Endothelial cell (in vitro differentiated cells): ENCODE measurements at regions not wholly inside any gene's neighbourhood (a gene's known extent, or its start where the extent isn't known, plus 50 kb on each side); places are given as distances from the start of the nearest gene placed in this dataset.

Experiments
- DNase-seq: peaks from one replicate; pipeline ENCODE4 v3.0.0; 2021; ENCODE audit warnings: low spot score
- H3K27ac Mint-ChIP-seq: one replicate; pipeline ENCODE4 v1.8.0; 2021; ENCODE audit warnings: mixed read lengths, inconsistent platforms; ENCODE audit not compliant: unreplicated experiment
- H3K27me3 Mint-ChIP-seq: one replicate; pipeline ENCODE4 v1.8.0; 2021; ENCODE audit warnings: mild to moderate bottlenecking, moderate library complexity, mixed read lengths, inconsistent platforms; ENCODE audit not compliant: unreplicated experiment
- H3K36me3 Mint-ChIP-seq: one replicate; pipeline ENCODE4 v1.8.0; 2021; ENCODE audit warnings: mild to moderate bottlenecking, low read depth, mixed read lengths, inconsistent platforms; ENCODE audit not compliant: unreplicated experiment
- H3K4me1 Mint-ChIP-seq: one replicate; pipeline ENCODE4 v1.8.0; 2021; ENCODE audit warnings: mild to moderate bottlenecking, mixed read lengths, inconsistent platforms; ENCODE audit not compliant: unreplicated experiment
- H3K4me3 Mint-ChIP-seq: one replicate; pipeline ENCODE4 v1.8.0; 2021; ENCODE audit warnings: mild to moderate bottlenecking, mixed read lengths, inconsistent platforms; ENCODE audit not compliant: unreplicated experiment
- H3K9me3 Mint-ChIP-seq: one replicate; pipeline ENCODE4 v1.8.0; 2021; ENCODE audit warnings: mixed read lengths, inconsistent platforms; ENCODE audit not compliant: unreplicated experiment
- CTCF ChIP-seq: fragments of 200-600 bp; sonication (generic); IDR thresholded peaks from one replicate; pipeline ENCODE4 v1.5.0; 2021; ENCODE audit warnings: antibody characterized with exemption; ENCODE audit not compliant: unreplicated experiment

DNA sequence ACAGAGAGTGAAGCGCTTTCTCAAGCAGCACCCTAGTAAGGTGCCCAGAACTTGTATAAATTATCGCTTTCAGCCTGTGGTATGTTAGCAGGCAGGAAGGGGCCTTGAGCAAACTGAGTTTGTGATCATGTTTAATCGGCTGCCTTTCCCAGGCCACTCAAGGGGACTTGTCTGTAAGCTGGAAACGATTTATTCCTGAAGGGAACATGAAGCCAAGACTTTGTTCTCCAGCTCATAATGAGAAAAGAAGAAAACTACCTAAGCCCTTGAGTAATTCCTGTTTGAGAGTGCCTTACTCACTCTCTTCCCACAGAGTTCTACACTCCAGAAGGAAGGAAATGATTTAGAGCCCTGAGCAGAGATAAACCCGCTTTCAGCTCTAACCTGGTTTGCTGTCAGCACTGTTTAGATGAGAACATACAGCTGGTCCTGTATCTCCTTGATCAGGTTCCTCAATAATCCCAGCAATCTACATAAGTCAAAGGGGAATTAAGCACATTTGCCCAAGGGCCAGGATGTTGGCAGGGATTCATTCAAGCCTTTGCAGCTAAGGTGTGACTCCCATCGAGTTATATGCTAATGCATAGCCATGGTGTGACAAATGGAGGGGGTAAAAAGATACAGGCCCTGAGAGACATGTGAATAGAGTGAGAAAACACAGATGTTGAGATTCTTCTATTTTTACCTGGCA, 187.7 kb upstream of the SLC24A5 start:
- TF ChIP-seq CTCF: no peak
- DNase-seq: no peak
- H3K36me3 Mint-ChIP-seq: no peaks in the 10 kb centered on the region
- H3K4me3 Mint-ChIP-seq: no peak overlapping the region
- no peak overlapping the region for H3K27ac Mint-ChIP-seq
- H3K4me1 Mint-ChIP-seq: peaks cover 19% of the 10 kb centered on the region
- H3K9me3 Mint-ChIP-seq: no peaks in the 10 kb centered on the region
- peaks cover 6% of the 10 kb centered on the region for H3K27me3 Mint-ChIP-seq

DNA sequence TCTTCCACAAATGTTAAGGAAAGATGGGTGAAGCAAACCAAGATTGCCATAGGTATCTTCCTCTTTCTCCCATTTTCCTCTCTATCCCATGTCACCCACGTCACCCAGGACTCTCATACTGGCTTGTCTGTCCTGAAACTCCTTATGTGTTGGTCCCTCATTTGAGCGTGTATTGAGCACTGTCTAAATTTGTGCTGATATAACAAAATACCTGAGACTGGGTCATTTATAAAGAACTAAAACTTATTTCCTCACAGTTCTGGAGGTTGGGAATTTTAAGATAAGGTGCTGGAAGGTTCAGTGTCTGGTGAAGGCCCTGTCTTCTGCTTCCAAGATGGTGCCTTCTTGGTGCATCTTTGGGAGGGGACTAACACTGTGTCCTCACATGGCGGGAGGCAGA, 186.9 kb upstream of the SLC24A5 start:
- Mint-ChIP-seq H3K4me3 (no peak overlapping the region), H3K4me1 (peaks cover 19% of the 10 kb centered on the region), H3K9me3 (no peaks in the 10 kb centered on the region), H3K27me3 (peaks cover 6% of the 10 kb centered on the region), H3K27ac (no peak overlapping the region), H3K36me3 (no peaks in the 10 kb centered on the region)
- no peak for TF ChIP-seq CTCF
- DNase-seq: no peak

DNA sequence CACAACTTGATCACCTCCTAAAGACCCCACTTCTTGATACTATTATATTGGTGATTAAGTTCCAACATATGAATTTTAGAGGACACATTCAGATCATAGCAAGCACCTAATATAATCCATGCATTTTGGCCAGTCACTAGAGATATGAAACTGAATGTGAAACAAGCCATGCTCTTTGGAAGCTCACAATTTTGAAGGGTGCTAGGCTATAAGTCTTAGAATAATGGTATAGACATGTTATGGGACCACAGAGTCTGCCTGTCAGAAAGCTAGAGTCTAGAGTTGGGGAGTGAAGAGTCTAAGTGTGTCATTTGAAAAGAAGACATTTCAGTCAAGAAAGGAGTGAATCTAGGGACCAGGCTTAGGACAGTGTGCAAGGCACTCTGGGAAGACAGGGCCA, 186.4 kb upstream of the SLC24A5 start:
- Mint-ChIP-seq H3K9me3 (no peaks in the 10 kb centered on the region), H3K27me3 (peaks cover 3% of the 10 kb centered on the region), H3K36me3 (no peaks in the 10 kb centered on the region)

DNA sequence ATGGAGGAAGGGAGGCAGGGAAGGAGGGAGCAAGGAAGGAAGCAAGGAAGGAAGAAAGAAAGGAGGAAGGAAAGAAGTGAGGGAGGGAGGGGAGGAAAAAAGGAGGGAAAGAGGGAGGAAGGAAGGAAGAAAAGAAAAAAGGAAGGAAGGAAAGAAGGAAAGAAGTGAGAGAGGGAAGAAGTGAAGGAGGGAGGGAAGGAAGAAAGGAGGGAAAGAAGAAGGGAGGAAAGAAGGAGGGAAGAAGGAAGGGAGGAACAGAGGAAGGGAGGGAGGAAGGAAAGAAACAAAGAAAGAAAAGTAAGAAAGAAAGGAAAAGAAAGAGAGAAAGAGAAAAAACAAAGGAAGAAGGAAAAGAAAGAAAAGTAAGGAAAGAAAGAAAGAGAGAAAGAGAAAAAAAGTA, 183.0 kb upstream of the SLC24A5 start:
- peaks cover 13% of the 10 kb centered on the region for H3K4me1 Mint-ChIP-seq

More for the DNA sequence above, 186.4 kb upstream of the SLC24A5 start:
- no peak for DNase-seq
- H3K4me1 Mint-ChIP-seq: peaks cover 19% of the 10 kb centered on the region
- H3K4me3 Mint-ChIP-seq: no peak overlapping the region
- TF ChIP-seq CTCF: no peak
- H3K27ac Mint-ChIP-seq: no peak overlapping the region

More for the DNA sequence above, 183.0 kb upstream of the SLC24A5 start:
- no peak overlapping the region for H3K4me3 Mint-ChIP-seq
- peaks cover 3% of the 10 kb centered on the region for H3K27me3 Mint-ChIP-seq
- no peak for DNase-seq
- TF ChIP-seq CTCF: no peak
- H3K36me3 Mint-ChIP-seq: no peaks in the 10 kb centered on the region
- no peaks in the 10 kb centered on the region for H3K9me3 Mint-ChIP-seq
- no peak overlapping the region for H3K27ac Mint-ChIP-seq
